ENCODE measurements at regions not wholly inside any gene's neighbourhood (a gene's known extent, or its start where the extent isn't known, plus 50 kb on each side); places are given as distances from the start of the nearest gene placed in this dataset.
"Not testable (repeated sequence)": the region's sequence is repeated elsewhere in the genome, so short reads cannot be mapped to it uniquely, and the experiment has no call there.

DNA sequence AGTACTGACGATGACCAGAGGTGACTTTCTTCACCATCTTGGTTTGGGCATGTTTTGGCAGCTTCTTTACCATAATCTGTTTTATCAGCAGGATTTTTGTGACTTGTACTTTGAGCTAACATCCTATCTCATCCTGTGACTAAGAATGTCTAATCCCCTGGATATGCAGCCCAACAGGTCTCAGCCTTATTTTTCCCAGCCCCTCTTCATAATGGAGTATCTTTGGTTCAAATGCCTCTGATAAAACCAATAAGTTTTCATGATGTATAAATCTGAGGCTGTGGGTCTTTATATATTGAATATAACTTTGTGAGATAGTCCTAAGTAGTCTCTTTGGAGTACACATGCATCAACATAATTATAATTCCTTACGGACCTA is 186.9 kb upstream of the WSB1 start:
- Histone ChIP-seq H3K4me1 (ENCODE audit: control insufficient read depth in 4 of 4, insufficient read depth in 4 of 4, low read length in 3 of 4) (no peaks in the 10 kb centered on the region), H3K9ac (ENCODE audit: low read depth in 1 of 2, low read length in 2 of 2) (no peak overlapping the region), H3K27ac (ENCODE audit: low read depth in 1 of 2, low read length in 2 of 2) (no peak overlapping the region), H3K36me3 (ENCODE audit: control insufficient read depth in 4 of 4, insufficient read depth in 3 of 4, low read depth in 1 of 4, low read length in 3 of 4) (no peaks in the 10 kb centered on the region), H3K9me3 (ENCODE audit: control insufficient read depth in 4 of 4, low read length in 3 of 4) (no peaks in the 10 kb centered on the region), H3K27me3 (ENCODE audit: control insufficient read depth in 4 of 4, insufficient read depth in 4 of 4, low read length in 3 of 4) (no peaks in the 10 kb centered on the region), H3K4me3 (ENCODE audit: low read depth in 1 of 3, low read length in 3 of 3) (no peak overlapping the region)
- 48% methylated on average over 2 of the region's 2 CpGs for WGBS
- TF ChIP-seq FOXA1 (IDR thresholded peaks at IDR 0.05) (no peak), GABPA (IDR thresholded peaks at IDR 0.05 in 1 of 2, conservative IDR thresholded peaks at IDR 0.05 in 1 of 2) (no peak), SP1 (IDR thresholded peaks at IDR 0.05) (no peak), EGR1 (IDR thresholded peaks at IDR 0.05; ENCODE audit: low read depth in 2 of 2) (no peak)
- TF ChIP-seq, protein P1, sequence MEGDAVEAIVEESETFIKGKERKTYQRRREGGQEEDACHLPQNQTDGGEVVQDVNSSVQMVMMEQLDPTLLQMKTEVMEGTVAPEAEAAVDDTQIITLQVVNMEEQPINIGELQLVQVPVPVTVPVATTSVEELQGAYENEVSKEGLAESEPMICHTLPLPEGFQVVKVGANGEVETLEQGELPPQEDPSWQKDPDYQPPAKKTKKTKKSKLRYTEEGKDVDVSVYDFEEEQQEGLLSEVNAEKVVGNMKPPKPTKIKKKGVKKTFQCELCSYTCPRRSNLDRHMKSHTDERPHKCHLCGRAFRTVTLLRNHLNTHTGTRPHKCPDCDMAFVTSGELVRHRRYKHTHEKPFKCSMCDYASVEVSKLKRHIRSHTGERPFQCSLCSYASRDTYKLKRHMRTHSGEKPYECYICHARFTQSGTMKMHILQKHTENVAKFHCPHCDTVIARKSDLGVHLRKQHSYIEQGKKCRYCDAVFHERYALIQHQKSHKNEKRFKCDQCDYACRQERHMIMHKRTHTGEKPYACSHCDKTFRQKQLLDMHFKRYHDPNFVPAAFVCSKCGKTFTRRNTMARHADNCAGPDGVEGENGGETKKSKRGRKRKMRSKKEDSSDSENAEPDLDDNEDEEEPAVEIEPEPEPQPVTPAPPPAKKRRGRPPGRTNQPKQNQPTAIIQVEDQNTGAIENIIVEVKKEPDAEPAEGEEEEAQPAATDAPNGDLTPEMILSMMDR (IDR thresholded peaks at IDR 0.05; ENCODE audit: low read depth, low read length, missing input control), result no peak
- DNase-seq (ENCODE audit: low spot score), result no peak

DNA sequence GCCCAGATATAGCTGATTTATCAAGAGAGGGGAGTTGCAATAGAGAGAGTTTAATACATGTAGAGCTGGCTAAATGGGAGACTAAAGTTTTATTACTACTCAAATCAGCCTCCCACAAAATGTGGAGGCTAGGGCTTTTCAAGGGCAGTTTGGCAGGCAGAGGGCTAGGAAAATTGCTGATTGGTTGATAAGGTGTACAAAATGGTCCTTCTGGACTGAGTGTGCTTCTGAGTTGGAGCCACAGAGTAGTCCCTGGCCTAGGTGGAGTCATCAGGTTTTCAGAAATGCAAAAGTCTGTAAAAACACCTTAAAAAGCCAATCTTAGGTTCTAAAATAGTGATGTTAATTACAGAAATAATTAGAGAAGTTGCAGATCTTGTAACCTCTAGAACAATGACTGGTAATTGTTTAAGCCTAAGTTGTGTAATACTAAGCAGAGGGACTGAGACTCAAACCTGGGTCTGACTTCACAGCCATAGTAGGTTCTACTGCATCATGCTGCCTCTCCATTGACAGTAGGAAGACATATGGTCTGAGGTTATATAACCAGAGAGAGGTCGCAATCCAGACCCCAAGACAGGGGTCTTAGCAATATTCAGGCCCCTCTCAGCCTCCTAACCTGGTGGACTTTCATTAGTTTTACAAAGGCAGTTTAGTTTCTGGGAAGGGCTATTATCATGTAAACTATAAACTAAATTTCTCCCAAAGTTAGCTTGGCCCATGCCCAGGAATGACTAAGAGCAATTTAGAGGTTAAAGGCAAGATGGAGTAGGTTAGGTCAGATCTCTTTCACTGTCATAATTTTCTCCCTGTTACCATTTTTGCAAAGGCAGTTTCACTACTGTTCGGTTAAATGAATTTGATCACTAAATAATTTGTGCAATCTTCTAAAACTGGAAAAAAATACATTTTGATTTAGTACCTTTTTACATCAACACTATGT is 186.3 kb upstream of the WSB1 start:
- H3K27ac ChIP-seq (ENCODE audit: low read depth in 1 of 2, low read length in 2 of 2); H3K27me3 ChIP-seq (ENCODE audit: control insufficient read depth in 4 of 4, insufficient read depth in 4 of 4, low read length in 3 of 4); DNase-seq (ENCODE audit: low spot score); H3K4me1 ChIP-seq (ENCODE audit: control insufficient read depth in 4 of 4, insufficient read depth in 4 of 4, low read length in 3 of 4); H3K4me3 ChIP-seq (ENCODE audit: low read depth in 1 of 3, low read length in 3 of 3); H3K36me3 ChIP-seq (ENCODE audit: control insufficient read depth in 4 of 4, insufficient read depth in 3 of 4, low read depth in 1 of 4, low read length in 3 of 4); H3K9me3 ChIP-seq (ENCODE audit: control insufficient read depth in 4 of 4, low read length in 3 of 4); H3K9ac ChIP-seq (ENCODE audit: low read depth in 1 of 2, low read length in 2 of 2): not testable (repeated sequence)
- 61% methylated on average over 2 of the region's 2 CpGs for WGBS

DNA sequence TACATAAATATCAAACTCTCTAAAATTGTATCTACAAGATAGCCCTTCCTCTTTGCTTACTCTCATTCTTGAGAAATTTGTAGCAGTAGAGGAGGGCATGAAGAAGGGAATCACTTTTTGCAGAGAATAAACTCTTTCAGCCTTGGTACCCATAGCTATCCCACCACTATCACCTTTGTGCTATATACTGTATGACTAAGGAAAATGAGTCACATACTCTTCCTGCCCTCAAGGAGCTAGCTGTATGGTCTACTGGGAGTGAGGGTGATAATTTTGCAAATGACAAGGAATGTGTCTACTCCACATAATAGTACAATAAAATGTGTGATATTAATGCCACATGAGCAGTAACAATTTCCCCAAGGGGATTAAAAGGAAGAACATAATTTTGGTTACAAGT is 184.6 kb upstream of the WSB1 start:
- H3K9ac ChIP-seq (ENCODE audit: low read depth in 1 of 2, low read length in 2 of 2), result no peak overlapping the region
- TF ChIP-seq RXRA (IDR thresholded peaks at IDR 0.05), result no peak
- TF ChIP-seq RAD21 (IDR thresholded peaks at IDR 0.05), result no peak
- TF ChIP-seq, protein P2, sequence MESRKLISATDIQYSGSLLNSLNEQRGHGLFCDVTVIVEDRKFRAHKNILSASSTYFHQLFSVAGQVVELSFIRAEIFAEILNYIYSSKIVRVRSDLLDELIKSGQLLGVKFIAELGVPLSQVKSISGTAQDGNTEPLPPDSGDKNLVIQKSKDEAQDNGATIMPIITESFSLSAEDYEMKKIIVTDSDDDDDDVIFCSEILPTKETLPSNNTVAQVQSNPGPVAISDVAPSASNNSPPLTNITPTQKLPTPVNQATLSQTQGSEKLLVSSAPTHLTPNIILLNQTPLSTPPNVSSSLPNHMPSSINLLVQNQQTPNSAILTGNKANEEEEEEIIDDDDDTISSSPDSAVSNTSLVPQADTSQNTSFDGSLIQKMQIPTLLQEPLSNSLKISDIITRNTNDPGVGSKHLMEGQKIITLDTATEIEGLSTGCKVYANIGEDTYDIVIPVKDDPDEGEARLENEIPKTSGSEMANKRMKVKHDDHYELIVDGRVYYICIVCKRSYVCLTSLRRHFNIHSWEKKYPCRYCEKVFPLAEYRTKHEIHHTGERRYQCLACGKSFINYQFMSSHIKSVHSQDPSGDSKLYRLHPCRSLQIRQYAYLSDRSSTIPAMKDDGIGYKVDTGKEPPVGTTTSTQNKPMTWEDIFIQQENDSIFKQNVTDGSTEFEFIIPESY (IDR thresholded peaks at IDR 0.05), result no peak
- no peak for TF ChIP-seq HNF4G (IDR thresholded peaks at IDR 0.05)
- TF ChIP-seq, protein P1 (IDR thresholded peaks at IDR 0.05; ENCODE audit: low read depth, low read length, missing input control), result no peak
- no peak for TF ChIP-seq SP1 (IDR thresholded peaks at IDR 0.05)
- TF ChIP-seq NR2F2 (IDR thresholded peaks at IDR 0.05), result no peak
- no peak for TF ChIP-seq HNF4A (conservative IDR thresholded peaks at IDR 0.05)
- H3K27ac ChIP-seq (ENCODE audit: low read depth in 1 of 2, low read length in 2 of 2), result no peak overlapping the region
- no peak for DNase-seq (ENCODE audit: low spot score)
- H3K4me1 ChIP-seq (ENCODE audit: control insufficient read depth in 4 of 4, insufficient read depth in 4 of 4, low read length in 3 of 4), result no peaks in the 10 kb centered on the region
- no peak overlapping the region for H3K4me3 ChIP-seq (ENCODE audit: low read depth in 1 of 3, low read length in 3 of 3)
- no peaks in the 10 kb centered on the region for H3K36me3 ChIP-seq (ENCODE audit: control insufficient read depth in 4 of 4, insufficient read depth in 3 of 4, low read depth in 1 of 4, low read length in 3 of 4)
- H3K9me3 ChIP-seq (ENCODE audit: control insufficient read depth in 4 of 4, low read length in 3 of 4), result no peaks in the 10 kb centered on the region
- no peaks in the 10 kb centered on the region for H3K27me3 ChIP-seq (ENCODE audit: control insufficient read depth in 4 of 4, insufficient read depth in 4 of 4, low read length in 3 of 4)

Data from liver (tissue), 8 donors.